ENCODE measurements at regions not wholly inside any gene's neighbourhood (a gene's known extent, or its start where the extent isn't known, plus 50 kb on each side); places are given as distances from the start of the nearest gene placed in this dataset.

DNA sequence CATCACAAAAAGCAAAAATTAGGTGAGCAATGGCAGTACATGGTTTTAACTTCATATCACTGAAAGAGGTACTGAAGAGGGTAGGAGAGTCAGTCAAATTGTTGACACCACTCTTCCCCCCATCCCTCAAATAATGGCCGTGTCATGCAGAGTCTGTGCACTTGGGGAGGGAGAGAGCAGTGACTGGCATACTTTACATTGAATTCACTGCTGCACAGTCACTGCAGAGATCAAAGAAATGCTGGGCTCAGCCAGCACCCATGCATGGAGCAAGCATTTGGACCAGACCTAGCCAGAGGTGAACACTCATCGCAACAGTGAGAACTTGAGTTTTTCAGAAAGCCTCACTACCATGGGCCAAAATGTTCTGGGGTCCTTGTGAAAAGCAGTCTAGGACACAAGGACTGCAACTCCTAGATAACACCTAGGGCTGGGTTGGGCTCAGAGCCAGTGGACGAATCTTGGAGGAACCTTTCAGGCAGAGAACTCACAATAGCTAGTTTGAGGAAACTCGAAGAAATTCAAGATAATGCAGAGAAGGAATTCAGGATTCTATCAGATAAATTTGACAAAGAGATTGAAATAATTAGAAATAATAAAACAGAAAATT is 112.9 kb downstream of the NR4A2 start:
- DNase-seq (ENCODE audit: extremely low spot score) = no peak
- CTCF ChIA-PET = no interaction called here
- POLR2A ChIA-PET = no interaction called here
- TF ChIP-seq, protein P1, sequence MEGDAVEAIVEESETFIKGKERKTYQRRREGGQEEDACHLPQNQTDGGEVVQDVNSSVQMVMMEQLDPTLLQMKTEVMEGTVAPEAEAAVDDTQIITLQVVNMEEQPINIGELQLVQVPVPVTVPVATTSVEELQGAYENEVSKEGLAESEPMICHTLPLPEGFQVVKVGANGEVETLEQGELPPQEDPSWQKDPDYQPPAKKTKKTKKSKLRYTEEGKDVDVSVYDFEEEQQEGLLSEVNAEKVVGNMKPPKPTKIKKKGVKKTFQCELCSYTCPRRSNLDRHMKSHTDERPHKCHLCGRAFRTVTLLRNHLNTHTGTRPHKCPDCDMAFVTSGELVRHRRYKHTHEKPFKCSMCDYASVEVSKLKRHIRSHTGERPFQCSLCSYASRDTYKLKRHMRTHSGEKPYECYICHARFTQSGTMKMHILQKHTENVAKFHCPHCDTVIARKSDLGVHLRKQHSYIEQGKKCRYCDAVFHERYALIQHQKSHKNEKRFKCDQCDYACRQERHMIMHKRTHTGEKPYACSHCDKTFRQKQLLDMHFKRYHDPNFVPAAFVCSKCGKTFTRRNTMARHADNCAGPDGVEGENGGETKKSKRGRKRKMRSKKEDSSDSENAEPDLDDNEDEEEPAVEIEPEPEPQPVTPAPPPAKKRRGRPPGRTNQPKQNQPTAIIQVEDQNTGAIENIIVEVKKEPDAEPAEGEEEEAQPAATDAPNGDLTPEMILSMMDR (IDR thresholded peaks at IDR 0.05; ENCODE audit: control extremely low read depth, extremely low read depth, low read depth, missing control alignments) = no peak

DNA sequence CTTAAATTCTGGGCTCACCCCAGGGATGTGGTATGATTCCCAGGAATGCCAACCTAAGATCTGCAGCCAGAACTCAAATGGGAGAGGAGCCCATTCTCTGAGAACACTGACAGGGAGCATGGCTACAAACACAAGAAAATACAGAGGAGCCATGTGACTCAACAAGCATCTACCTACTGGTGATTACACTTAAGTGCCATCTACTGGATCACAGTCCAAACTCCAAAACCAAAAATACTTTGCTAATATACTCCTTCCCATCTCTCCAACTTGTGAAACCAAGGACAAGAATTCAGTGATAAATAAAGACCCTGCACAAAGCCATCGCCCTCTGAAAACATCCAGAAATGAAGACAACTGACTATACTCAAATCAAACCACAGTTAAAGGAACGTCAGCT is 116.9 kb downstream of the NR4A2 start:
- CTCF ChIA-PET = interaction anchor here (1.8 kb wide), 1 partner anchor 14 kb away, joined by 4 read pairs; no protein-coding TSS in a partner anchor
- TF ChIP-seq, protein P1 (IDR thresholded peaks at IDR 0.05; ENCODE audit: control extremely low read depth, extremely low read depth, low read depth, missing control alignments) = no peak
- no peak for DNase-seq (ENCODE audit: extremely low spot score)
- POLR2A ChIA-PET = no interaction called here

DNA sequence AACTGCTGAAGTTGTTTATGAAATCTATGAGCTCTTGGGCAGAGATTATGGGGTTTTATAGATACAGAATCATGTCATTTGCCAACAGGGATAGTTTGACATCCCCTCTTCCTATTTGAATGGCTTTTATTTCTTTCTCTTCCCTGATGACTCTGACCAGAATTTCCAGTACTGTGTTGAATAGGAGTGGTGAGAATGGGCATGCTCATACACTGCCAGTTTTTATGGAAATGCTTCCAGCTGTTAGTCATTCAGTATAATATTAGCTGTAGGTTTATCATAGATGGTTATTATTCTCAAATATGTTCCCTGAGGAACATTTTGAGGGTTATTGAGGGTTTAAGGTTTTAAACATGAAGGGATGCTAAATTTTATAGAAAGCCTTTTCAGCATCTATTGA is 121.2 kb downstream of the NR4A2 start:
- CTCF ChIA-PET = interaction anchor here (1.8 kb wide), 1 partner anchor 12 kb away, joined by 7 read pairs; no protein-coding TSS in a partner anchor
- DNase-seq (ENCODE audit: extremely low spot score) = no peak
- POLR2A ChIA-PET = no interaction called here
- TF ChIP-seq, protein P1 (IDR thresholded peaks at IDR 0.05; ENCODE audit: control extremely low read depth, extremely low read depth, low read depth, missing control alignments) = no peak

DNA sequence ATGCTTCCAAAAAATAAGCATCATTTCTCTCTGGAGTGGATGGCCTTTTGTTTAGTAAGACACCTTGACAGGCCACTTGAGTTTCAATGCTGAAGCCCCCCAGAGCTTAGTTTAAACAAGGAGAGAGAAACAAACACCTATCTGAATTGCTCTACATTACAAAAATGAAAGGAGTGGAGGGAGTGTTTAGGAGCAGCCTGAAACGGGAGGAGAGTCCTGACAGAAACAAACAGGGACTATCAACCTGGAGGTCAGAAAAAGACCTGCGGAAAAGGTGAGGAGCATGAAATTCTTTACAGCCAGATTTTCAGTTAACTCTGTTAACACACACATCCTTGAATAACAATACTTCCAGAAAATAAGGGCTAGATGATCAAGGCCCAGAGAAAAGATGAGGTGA is 126.2 kb downstream of the NR4A2 start:
- CTCF ChIA-PET = no interaction called here
- TF ChIP-seq, protein P1 (IDR thresholded peaks at IDR 0.05; ENCODE audit: control extremely low read depth, extremely low read depth, low read depth, missing control alignments) = no peak
- DNase-seq (ENCODE audit: extremely low spot score) = no peak
- POLR2A ChIA-PET = no interaction called here

DNA sequence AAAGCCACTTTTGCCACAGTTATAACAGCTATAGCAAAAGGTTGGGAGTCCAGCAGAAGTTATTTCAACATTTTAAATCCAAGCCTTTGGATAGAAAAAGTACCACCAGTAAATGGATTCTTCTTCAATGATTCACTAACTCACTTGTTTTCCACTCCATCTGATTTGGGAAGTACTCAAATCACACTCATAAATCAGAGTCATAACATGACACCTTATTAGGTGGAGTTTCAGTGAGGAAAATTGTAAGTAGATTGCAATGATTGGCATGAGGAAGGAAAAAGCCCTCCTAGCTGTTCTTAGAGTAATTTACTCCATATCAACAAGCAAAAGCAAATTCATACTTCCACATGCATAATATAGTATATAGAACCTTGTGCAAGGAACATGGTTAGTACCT is 132.9 kb downstream of the NR4A2 start:
- ChIA-PET POLR2A (no interaction called here), CTCF (interaction anchor here (2.8 kb wide), 1 partner anchor 11 kb away, joined by 13 read pairs; no protein-coding TSS in a partner anchor)
- DNase-seq (ENCODE audit: extremely low spot score) = no peak
- TF ChIP-seq, protein P1 (IDR thresholded peaks at IDR 0.05; ENCODE audit: control extremely low read depth, extremely low read depth, low read depth, missing control alignments) = no peak

DNA sequence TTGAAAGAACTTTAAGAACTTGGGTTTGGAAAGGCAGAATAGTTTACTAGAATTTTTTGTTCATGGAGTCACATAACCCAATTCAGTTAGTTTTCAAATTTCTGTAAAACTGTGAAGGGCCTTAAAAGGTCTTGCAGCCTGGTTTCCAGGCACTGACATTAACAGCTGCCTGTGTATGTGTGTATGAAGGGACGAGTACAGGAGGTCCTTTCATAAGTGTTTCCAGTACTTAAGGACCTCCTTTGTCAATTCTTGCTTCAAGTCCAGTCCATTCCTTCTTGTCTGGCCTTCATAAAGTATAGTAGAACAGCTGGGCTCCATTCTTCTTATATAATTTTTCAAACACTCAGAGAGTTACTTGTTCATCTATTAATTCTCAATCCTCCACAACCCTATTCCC is 136.5 kb downstream of the NR4A2 start:
- POLR2A ChIA-PET = no interaction called here
- TF ChIP-seq, protein P1 (IDR thresholded peaks at IDR 0.05; ENCODE audit: control extremely low read depth, extremely low read depth, low read depth, missing control alignments) = no peak
- CTCF ChIA-PET = no interaction called here
- no peak for DNase-seq (ENCODE audit: extremely low spot score)
